NOMO-1 treated with dmso at 0.1 percent for 144 hours (cell line): ENCODE measurements at regions not wholly inside any gene's neighbourhood (a gene's known extent, or its start where the extent isn't known, plus 50 kb on each side); places are given as distances from the start of the nearest gene placed in this dataset.
"Not testable (repeated sequence)": the region's sequence is repeated elsewhere in the genome, so short reads cannot be mapped to it uniquely, and the experiment has no call there.

ENCODE experiments used
- DNase-seq: peaks from one replicate; lab custom pipeline; 2025; ENCODE audit not compliant: unreplicated experiment; lab: John Stamatoyannopoulos, UW

DNA sequence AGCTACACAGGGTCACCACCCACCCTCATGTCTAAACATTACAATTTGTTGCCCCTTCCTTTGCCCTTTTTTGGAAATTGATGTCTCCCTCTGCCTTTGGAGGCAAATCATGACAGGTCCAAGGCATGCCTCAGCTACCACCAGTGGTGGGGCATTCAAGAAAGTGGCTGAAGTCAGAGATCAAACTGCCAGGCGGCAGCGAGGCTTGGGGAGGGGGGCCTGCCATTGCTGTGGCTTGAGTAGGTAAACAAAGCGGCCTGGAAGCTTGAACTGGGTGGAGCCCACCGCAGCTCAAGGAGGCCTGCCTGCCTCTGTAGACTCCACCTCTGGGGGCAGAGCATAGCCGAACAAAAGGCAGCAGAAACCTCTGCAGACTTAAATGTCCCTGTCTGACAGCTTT lies 152.0 kb upstream of the ATP2B2 start:
- DNase-seq: not testable (repeated sequence)

DNA sequence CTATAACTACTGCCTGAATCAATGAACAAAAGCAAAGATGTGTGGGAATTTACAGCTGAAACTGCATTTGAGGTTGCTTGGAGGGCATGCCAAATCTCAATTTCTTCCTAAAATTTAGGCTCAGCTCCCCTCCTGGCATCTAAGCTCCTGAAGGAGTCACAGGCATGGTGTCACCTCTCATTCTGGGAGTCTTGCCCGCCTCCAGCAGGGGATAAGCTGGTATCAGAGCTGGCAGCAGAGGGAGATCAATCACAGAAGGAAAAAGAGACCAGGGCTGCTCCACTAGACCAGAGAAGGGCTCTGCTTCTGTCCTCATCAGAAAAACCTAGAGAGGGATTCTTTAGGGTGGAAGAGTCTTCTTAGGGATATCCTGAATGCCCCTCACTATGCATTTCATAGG lies 150.4 kb upstream of the SLC6A11 start:
- no peak for DNase-seq

DNA sequence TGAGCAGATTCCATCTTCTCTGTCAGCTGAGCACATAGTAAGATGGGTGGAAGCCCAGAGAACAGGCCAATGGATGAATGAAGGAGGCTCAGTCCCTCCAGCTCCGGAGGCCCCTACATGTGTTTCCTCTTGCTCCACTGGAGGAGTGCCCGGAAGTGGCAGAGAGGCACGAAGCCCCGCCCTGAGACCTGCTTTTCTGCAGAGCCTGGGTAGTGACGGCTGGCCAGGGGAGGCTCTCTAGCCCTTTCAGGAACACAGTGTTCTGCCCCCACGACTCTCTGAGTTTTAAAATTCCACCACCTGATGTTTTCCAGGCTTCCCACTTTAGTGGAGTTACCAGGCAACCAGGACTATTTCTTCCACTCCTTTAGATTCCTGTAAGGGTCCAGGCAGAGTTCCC lies 149.4 kb upstream of the SLC6A11 start:
- DNase-seq: peak; percentile 73

DNA sequence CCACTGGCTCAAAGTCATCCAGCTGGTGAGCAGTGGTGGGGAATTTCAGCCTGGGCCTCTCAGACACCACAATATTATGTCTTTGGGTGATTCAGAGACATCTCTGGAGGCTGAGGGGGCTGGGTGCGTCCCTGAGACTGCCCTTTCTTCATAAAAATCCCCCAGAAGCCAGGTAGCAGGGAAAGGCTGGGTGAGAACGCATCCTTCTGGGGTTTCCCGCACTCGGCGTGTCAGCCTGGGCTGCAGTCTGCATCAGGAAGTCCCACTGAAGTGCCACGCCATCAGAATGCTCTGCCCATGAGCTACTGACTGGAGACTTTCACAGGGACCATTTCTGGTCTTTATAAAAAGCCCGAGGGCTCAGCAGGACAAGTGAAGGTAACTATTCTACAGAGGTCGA lies 148.8 kb upstream of the SLC6A11 start:
- no peak for DNase-seq

DNA sequence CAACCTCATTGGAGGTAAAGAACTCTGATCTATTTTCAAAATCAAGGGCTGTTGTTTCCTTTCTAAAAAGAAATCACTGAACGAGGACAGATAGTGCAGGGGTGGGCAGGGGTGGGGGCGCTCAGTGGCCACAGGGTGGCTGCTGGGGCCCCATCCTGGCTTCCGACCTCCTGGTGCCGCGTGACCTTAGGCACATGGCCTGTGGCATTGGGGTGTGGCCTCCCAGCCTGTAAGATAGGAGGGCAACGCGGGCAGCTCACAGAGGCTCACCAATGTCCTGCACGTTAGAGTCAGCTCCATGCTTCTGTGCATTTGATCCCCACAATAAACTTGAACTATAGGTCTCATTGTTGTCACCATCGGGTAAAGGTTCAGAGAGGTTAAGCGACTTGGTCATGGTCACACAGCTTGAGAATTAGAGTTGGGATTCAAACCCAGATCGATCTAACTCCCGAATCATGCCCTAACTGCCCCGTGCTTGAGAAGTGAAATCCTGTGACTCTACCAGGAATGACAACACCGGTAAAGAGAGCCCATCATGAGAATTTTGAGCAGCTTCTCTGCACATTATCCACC lies 148.0 kb upstream of the SLC6A11 start:
- no peak for DNase-seq

DNA sequence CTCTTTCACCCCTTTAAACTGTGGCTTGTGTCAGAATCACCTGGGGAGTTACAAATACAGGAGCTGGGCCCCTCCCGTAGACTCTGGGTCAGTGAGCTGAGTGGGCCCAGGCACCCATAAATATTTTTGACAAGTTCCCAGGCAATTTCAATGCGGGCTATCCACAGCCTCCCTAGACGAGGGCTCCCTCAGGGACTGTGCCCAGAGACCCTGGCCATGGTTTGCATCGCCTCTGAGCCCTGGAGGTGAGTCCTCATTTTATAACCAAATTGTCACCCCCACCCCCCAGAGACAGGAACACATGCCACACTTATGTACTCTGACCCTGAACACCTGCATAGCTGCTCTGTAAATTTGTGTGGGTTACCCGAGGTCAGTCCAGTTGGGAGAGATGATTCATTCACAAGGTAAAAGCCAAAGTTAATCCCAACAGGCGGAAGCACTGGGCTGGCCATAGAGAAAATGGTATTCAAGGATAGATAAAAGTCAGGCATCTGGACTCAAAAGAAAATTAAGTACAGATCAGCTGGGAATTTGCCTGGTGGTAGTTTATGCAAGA lies 146.5 kb upstream of the SLC6A11 start:
- DNase-seq: no peak

DNA sequence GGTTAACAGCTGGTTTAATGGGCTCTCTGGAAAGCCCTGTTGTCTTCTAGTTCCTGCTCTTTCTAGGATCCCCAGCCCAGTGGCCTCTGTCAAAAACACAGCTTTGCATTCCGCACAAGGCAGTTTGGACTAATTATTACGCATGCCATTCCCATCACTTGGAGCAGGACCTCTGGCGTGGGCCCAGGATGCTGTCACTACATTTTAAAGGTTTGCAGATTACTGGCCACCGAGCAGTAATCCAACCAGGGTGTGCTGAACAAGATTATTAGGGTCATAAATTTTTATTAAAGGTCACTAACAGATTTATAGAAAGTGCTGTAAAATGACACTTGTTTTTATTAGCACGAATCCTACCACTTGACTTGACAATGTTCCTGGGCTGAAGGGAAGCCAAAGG lies 143.6 kb upstream of the SLC6A11 start:
- DNase-seq: no peak

DNA sequence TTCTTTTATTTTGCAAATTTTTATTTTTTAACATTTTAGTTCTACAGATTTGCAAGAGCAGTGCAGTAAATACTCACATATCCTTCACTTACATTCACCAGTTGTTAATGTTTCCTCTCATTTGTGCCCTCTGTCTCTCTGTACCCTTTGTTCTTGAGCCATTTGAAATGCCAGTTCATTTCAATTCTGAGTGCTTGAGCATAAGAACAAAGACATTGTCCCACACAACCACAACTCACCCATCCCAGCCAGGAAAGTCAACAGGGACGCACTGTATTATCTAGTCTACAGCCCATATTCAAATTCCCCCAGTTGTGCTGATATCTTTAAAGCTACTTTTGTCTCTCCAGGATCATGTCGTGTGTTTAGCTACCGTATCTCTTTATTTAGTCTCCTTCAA lies 141.4 kb upstream of the SLC6A11 start:
- no peak for DNase-seq

DNA sequence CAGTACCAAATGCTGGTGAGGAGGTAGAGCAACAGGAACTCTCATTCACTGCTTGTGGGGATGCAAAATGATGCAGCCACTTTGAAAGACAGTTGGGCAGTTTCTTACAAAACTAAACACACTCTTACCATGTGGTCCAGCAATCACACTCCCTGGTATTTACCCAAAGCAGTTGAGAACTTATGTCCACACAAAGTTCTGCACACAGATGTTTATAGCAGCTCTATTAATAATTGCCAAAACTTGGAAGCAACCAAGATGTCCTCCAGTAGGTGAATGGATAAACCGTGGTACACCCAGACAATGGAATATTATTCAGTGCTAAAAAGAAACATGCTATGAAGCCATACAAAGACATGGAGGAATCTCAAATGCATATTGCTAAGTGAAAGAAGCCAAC lies 139.1 kb upstream of the SLC6A11 start:
- no peak for DNase-seq

DNA sequence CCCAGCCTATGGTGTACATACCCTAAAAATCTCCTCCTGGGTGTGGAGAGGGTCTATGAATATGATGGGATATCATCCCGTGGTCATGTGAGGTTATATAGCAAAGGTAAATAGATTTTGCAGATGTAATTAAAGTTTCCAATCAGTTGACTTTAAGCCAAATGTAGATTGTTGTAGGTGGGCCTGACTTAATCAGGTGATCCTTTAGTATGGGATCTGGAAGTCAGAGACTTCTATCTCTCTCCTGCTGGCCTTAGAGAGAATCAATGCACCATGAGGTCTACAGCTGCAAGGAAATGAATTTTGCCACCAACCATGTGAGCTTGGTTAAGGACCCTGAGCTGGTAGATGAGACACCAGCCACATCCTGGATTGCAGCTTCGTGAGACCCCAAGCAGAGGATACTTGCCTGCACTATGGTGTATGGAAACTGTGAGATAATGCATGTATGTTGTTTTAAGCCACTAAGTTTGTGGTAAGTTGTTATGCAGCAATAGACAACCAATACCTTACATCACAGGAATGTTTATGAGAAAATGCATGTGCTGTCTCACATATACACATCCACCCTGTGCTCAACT lies 137.1 kb upstream of the SLC6A11 start:
- DNase-seq: no peak

DNA sequence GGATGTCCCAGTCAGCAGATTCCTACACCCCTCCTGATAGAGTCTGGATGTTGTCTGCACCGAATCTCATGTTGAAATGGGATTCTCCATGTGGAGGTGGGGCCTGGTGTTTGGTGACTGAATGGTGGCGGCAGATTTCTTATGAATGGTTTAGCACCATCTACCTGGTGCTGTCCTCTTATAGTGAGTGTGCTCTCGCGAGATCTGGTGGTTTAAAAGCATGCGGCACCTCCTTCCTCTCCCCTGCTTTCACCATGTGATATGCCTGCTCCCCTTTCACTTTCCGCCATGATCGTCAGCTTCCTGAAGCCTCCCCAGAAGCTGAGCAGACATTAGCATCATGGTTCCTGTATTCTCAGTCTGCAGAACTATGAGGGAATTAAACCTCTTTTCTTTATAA lies 135.2 kb upstream of the SLC6A11 start:
- no peak for DNase-seq

DNA sequence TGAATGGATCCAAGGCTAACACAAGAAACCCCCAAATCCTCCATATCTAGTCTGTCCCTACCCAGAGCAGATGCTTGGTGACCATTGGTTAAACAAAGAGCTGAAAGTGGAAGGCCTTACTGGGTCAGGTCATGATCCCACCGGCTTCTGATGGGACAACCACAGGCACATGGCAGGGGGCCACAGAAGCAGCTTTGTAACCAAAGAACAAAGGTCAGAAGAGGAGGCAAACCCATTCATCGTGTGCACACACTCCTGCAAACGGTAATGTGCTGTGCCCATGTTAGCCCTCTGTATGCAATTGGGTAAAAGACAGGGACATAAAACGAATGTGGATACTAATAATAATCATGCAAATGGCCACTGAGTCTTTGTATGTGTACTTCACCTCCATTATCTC lies 133.3 kb upstream of the SLC6A11 start:
- no peak for DNase-seq

DNA sequence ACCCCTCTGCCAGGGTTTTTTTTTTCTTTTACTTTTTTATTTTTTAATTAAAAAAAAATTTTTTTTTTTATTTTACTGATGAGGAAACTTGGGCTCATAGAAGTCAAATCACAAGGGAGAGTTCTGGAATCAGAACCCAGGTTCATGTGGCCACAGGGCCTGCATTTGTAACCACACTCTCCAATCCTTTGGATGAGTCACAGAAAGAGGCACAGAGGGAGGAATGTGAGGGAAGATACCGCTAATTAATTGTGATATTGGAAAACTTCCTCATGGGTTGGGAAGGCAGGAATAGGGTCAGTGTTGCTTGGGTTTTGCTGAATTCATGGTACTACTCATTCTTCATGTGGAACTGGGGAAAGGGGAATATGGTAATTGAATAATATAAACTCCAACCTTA lies 132.9 kb upstream of the SLC6A11 start:
- DNase-seq: no peak

DNA sequence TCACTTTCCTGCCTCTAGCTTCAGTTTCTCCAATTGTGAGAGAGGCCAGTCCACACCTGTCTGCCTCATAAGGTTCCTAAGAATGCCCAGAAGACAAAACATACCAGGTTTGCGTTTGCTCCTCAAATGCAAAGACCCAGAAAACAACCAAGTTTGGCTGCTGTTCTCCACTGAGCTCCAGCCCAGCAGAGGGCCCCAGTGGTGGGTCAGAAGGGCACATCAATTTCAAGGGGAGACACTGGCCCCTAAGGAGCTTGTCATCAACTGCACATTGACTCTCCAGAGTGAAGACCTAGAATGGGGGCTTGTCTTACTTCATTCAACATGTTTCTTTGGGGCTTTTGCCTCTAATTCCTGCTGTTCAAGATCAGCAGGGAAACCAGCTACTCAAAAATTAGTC lies 127.9 kb upstream of the SLC6A11 start:
- DNase-seq: no peak

DNA sequence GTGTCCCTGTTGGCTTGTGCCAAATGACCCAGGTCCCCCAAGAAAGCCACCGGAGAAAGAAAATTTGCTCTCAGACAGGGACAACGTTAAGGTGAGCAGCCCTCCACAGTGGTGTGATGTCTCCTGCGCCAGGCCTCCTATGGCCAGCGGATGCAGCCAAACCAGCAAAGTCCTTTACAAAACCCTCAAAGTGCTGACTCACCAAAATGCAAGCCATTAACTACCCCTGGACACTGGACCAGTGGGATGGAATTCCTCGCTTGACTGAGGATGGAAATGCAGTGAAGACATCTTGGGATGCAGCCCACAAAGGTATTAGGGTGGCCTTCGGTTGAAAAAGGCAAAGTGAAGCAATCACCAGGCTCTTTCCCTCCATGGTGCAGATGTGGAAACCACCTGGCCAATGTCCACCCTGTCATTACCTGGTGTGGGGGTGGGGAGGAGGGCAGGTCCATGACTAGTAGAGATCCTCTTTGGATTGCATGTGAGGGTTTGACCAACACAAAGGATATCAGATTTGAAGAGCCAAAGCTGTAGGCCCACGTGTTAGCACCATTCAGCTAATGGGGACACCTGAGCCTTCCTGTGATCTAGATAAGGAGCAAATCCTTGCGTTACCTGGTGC lies 127.4 kb upstream of the SLC6A11 start:
- no peak for DNase-seq

DNA sequence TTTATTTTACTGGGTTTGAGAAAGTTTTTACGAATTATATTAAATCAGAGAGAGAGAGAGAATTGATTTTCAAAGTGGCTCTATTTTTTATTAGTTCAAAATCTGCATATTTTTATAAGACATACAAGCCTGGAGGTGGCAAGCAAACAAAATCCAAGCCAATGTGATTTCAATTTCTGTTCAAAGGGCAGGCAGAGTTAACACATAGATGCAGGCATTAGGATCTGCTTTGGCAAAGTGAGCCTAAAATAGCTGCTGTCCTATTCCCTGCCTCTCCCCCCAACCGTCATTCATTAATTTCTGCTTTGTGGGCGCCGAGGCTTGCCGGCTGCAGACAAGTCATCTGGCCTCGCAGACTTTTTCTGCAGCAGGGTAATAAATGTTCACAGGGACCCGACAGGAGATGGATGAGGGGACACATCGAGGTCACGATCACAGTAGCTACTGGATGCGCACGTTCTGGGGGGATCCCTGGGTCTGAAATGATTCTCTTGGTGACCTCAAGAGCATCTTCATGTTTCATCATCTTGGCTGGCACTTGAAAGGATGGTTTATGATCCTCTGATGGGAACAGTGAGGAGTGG lies 123.9 kb upstream of the SLC6A11 start:
- no peak for DNase-seq

DNA sequence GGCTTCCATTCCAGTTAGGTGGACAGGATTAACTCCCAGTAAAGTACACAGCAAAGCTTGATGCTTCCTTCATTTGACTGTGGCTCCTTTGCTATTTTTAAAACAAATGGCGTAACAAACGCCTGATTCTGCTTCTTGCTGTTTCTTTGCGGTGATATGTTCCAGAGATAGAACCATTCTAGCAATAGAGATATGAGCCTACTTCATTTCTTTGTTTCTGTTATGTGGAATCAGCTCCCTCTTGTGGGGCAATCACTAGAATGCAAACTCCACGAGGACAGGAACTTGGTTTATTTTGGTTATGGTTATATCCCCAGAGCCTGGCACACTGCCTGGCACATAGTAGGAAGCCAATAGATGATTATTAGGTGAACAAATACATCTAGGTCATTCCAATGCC lies 122.6 kb upstream of the SLC6A11 start:
- peak; percentile 18 for DNase-seq

DNA sequence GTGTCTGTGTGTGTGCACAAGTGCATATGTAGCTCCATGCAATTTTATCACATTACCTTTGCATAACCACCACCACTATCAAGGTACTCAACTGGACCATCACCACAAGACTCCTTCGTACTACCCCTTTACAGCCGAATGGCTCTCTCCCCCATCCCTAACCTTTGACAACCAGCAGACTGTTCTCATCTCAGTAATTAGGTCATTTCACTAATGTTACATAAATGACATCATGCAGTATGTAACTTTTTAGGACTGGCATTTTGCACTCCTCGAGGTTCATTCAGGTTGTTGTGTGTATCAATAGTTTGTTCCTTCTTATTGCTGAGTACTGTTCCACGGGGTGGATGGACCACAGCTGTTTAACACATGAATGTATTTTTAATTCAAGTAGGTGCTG lies 121.8 kb upstream of the SLC6A11 start:
- DNase-seq: no peak

DNA sequence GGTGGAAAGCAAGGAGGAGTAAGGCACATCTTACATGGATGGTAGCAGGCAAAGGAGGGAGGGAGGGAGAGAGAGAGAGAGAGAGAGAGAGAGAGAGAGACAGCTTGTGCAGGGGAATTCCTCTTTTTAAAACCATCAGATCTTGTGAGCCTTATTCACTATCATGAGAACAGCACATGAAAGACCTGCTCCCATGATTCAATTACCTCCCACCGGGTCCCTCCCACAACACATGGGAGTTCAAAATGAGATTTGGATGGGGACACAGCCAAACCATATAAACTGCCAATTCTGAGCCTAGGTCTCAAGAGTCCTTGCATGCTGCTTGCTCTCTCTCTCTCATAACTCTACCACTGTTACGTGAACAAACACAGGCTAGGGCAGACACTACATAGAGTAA lies 120.8 kb upstream of the SLC6A11 start:
- not testable (repeated sequence) for DNase-seq

DNA sequence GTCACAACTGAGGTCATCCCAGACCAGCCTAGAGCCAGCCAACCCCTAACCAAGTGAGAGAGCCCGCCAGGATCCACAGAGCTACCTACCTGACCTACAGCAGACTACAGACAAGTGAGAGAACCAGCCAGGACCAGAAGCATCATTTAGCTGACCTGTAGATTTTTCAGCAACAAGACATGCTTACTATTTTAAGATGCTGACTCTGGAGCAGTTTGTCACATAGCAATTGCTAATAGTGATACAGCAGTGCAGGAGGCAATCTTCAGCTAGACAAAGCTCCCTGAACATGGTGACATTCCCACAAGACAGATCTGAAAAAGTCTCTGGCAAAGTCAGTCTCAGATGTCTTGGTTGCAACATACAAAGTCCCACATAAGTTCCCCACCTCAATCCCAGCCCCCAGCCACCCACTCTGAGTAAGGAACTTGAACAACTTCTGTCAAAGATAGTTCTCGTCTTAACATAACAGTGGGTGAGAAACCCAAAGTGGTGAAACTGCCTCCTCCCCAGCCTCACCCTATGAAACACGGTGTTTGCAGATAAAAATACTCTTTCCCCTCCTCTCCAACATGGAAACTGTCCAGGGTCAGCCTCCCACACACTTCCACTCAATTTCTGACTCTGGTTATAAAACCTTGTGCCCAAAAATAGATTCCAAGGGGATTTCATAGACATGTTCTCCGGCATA lies 120.3 kb upstream of the SLC6A11 start:
- no peak for DNase-seq

DNA sequence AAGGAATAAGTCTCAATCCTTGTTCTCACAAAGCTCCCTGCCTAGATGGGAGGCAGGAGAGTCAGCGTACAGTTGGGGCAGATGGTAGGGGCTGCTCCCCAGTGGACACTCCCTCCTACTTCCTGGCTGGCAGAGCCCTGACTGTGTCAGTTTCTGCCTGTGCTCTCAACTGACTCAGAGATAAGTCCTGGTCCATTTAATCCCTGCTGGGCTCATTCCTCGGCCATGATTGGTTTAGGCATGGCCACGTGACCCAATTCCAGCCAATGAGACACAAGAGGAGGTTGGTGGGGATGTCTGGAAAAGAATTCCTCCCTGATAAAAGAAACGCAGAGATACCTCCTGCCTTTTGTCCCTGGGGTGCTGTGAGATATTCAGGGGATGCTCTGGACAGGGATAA lies 118.1 kb upstream of the SLC6A11 start:
- DNase-seq: no peak

DNA sequence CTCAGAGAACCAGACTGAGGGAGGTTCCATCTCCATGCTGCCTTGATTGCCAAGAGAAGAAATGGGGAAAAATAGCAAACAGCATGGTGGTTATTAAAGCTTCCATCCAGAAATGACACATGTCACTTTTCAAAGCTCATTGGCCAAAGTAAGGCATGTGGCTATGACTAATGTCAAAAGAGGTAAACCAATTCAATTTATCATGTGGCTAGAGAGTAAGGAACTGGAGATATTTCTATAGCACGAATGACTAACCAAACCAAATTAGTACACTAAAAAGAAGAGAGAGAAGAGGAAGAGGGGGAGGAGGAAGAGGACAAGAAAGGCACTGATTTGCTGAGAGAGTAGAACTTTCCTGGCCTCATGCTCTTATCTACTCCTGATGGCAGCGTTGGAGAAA lies 115.2 kb upstream of the SLC6A11 start:
- DNase-seq: no peak
